HepG2 (cell line): ENCODE measurements at regions not wholly inside any gene's neighbourhood (a gene's known extent, or its start where the extent isn't known, plus 50 kb on each side); places are given as distances from the start of the nearest gene placed in this dataset.

ENCODE experiments used
- ATAC-seq: fragments of 200-7000 bp; cut with Tn5 transposase; 3 replicates; pipeline ENCODE4 v1.9.1; 2020; ENCODE audit warnings: mild to moderate bottlenecking, moderate library complexity
- BruUV-seq: library from RNA; stranded (reverse); fragments of 400-500 nt; replicated peaks from 2 replicates; lab custom pipeline; 2021; lab: Mats Ljungman, UMichigan
- CTCF ChIA-PET: fragments of 300-600 bp; formaldehyde crosslinking; extraction: SDS; loops from one replicate; lab custom pipeline; 2021; ENCODE audit warnings: low total read pairs, inconsistent platforms, low intra/inter-chr PET ratio; lab: Yijun Ruan, JAX
- POLR2A ChIA-PET: fragments of 350-600 bp; sonication (Branson Sonifier 250); formaldehyde crosslinking; loops from one replicate; lab custom pipeline; 2020; ENCODE audit warnings: antibody characterized with exemption, inconsistent platforms; lab: Yijun Ruan, JAX
- DNase-seq: peaks from one replicate; pipeline ENCODE4 v3.0.0-alpha.2; 2015; ENCODE audit warnings: low spot score
- FAIRE-seq: peaks from 3 replicates; lab custom pipeline; 2011; peaks lifted over from hg19 to GRCh38; lab: Jason Lieb, UNC
- H2AFZ ChIP-seq: one replicate; pipeline ENCODE4 v1.6.1; 2011; ENCODE audit warnings: low read length, inconsistent platforms
- H3K27ac ChIP-seq: fragments of 300-600 bp; 3 replicates; pipeline ENCODE4 v1.8.0; 2011; ENCODE audit warnings: mixed run types, mild to moderate bottlenecking, mixed read lengths, low read length, inconsistent platforms; ENCODE audit not compliant: insufficient read depth; ENCODE audit errors: extremely low read length
- H3K27me3 ChIP-seq, 2 experiments: fragments of 200-600 bp in 1 of 2; 2 replicates in 1 of 2; 3 replicates in 1 of 2; pipeline versions ENCODE4 v1.6.0 to v1.8.0; 2011; ENCODE audit warnings: low read length in 2 of 2, mild to moderate bottlenecking in 2 of 2, moderate library complexity in 2 of 2, inconsistent platforms in 1 of 2; ENCODE audit not compliant: insufficient read depth in 2 of 2, control insufficient read depth in 1 of 2
- H3K36me3 ChIP-seq, 2 experiments: fragments of 200-600 bp in 1 of 2; replicated peaks in 1 of 2; 2 replicates in 1 of 2; 3 replicates in 1 of 2; pipeline versions ENCODE4 v1.5.1 to v1.8.0; 2011; ENCODE audit warnings: low read length in 2 of 2, inconsistent platforms in 1 of 2; ENCODE audit not compliant: insufficient read depth in 2 of 2, control insufficient read depth in 1 of 2
- H3K4me1 ChIP-seq: 2 replicates; pipeline ENCODE4 v1.5.1; 2012; ENCODE audit warnings: low read length, inconsistent platforms; ENCODE audit not compliant: insufficient read depth
- H3K4me2 ChIP-seq: 2 replicates; pipeline ENCODE4 v1.6.0; 2011; ENCODE audit warnings: low read depth, low read length, inconsistent platforms
- H3K4me3 ChIP-seq, 3 experiments: fragments of 200-600 bp in 1 of 3; sonication (generic), shearing (Covaris generic) in 1 of 3; replicated peaks in 1 of 3; 2 replicates each; pipeline ENCODE4 v1.5.1; 2011 to 2016; ENCODE audit warnings: low read length in 3 of 3, inconsistent platforms in 2 of 3, low read depth in 2 of 3, mild to moderate bottlenecking in 2 of 3, control low read depth in 1 of 3, mixed read lengths in 1 of 3; ENCODE audit not compliant: insufficient read depth in 1 of 3
- H3K79me2 ChIP-seq: one replicate; pipeline ENCODE4 v1.6.1; 2011; ENCODE audit warnings: low read length, inconsistent platforms; ENCODE audit not compliant: insufficient read depth
- H3K9ac ChIP-seq: 2 replicates; pipeline ENCODE4 v1.6.0; 2011; ENCODE audit warnings: mild to moderate bottlenecking, low read depth, low read length, inconsistent platforms; ENCODE audit not compliant: insufficient read depth
- H3K9me3 ChIP-seq: 2 replicates; pipeline ENCODE4 v1.5.1; 2012; ENCODE audit warnings: mild to moderate bottlenecking, low read length
- H4K20me1 ChIP-seq: 2 replicates; pipeline ENCODE4 v1.6.0; 2011; ENCODE audit warnings: inconsistent platforms, mild to moderate bottlenecking, low read length, moderate library complexity; ENCODE audit not compliant: insufficient read depth
- CBFB ChIP-seq: sonication (generic); formaldehyde crosslinking; IDR thresholded peaks from 2 replicates; pipeline ENCODE4 v1.4.0; 2020; ENCODE audit warnings: missing genetic modification reagents
- CHD4 ChIP-seq: fragments of 200-600 bp; sonication (generic); IDR thresholded peaks from 2 replicates; pipeline ENCODE4 v1.7.0; 2017; ENCODE audit warnings: mild to moderate bottlenecking, low read length, borderline replicate concordance
- KDM1A ChIP-seq: IDR thresholded peaks from 2 replicates; pipeline ENCODE4 v1.6.1; 2016; ENCODE audit warnings: missing compliant biosample characterization
- LCORL ChIP-seq, 2 experiments: fragments of 450-650 bp in 1 of 2; sonication (generic) in 1 of 2; formaldehyde crosslinking in 1 of 2; IDR thresholded peaks; 2 replicates each; pipeline versions ENCODE4 v1.5.0 to v1.6.1; 2017 to 2020; ENCODE audit warnings: antibody characterized with exemption in 1 of 2, missing genetic modification reagents in 1 of 2
- MTF2 ChIP-seq: sonication (generic); formaldehyde crosslinking; IDR thresholded peaks from 2 replicates; pipeline ENCODE4 v1.5.0; 2020; ENCODE audit warnings: missing genetic modification reagents, borderline replicate concordance
- MYNN ChIP-seq: sonication (generic); formaldehyde crosslinking; IDR thresholded peaks from 2 replicates; pipeline ENCODE4 v1.4.0; 2020; ENCODE audit warnings: mild to moderate bottlenecking, low read depth, missing genetic modification reagents
- NCOA2 ChIP-seq: sonication (generic); formaldehyde crosslinking; IDR thresholded peaks from 2 replicates; pipeline ENCODE4 v1.8.0; 2022; ENCODE audit warnings: inconsistent platforms
- NFKBIZ ChIP-seq: IDR thresholded peaks from 2 replicates; pipeline ENCODE4 v1.6.1; 2018; ENCODE audit warnings: missing genetic modification reagents, missing compliant biosample characterization
- PITX1 ChIP-seq: sonication (generic); formaldehyde crosslinking; IDR thresholded peaks from 2 replicates; pipeline ENCODE4 v1.5.1; 2020; ENCODE audit warnings: mild to moderate bottlenecking, missing genetic modification reagents
- PPARG ChIP-seq: conservative IDR thresholded peaks from 2 replicates; pipeline ENCODE4 v1.6.1; 2016; ENCODE audit warnings: missing biosample characterization, missing genetic modification reagents
- SMARCE1 ChIP-seq: fragments of 450-650 bp; IDR thresholded peaks from 2 replicates; pipeline ENCODE4 v1.6.1; 2017; ENCODE audit warnings: borderline replicate concordance
- ZBTB2 ChIP-seq: sonication (generic); formaldehyde crosslinking; IDR thresholded peaks from 2 replicates; pipeline ENCODE4 v1.8.0; 2022; ENCODE audit warnings: low read depth, missing genetic modification reagents
- ZNF784 ChIP-seq: sonication (generic); formaldehyde crosslinking; IDR thresholded peaks from 2 replicates; pipeline ENCODE4 v1.5.1; 2020; ENCODE audit warnings: missing genetic modification reagents, mild to moderate bottlenecking, borderline replicate concordance
- WGBS: methylation state at CpG from one replicate; pipeline ENCODE4 v1.1.6; 2017; ENCODE audit warnings: low lambda C conversion rate; 5-methylcytosine and 5-hydroxymethylcytosine counted together
- in situ Hi-C: cut with HindIII; loops from 2 replicates; pipeline ENCODE4 v1.10.0; 2017; ENCODE audit warnings: low pct_unique_long_range_greater_than_20kb; ENCODE audit not compliant: extremely low pct_ligation_motif_present
- intact Hi-C: fragments of 100-400 bp; cut with micrococcal nuclease; formaldehyde crosslinking; loops from one replicate; pipeline ENCODE4 v1.10.0; 2022; ENCODE audit not compliant: unreplicated experiment
- TF ChIP-seq, protein P1 (sequence below): sonication (generic); formaldehyde crosslinking; conservative IDR thresholded peaks from 2 replicates; pipeline ENCODE4 v1.4.0; 2020; ENCODE audit warnings: missing genetic modification reagents

- FAIRE-seq: no peak
- no peak for DNase-seq
- no peak overlapping the region for H2AFZ ChIP-seq
- WGBS: 8% methylated on average over 7 of the region's 7 CpGs
- H3K4me3 ChIP-seq: no peak overlapping the region
- no peaks in the 10 kb centered on the region for H3K79me2 ChIP-seq
- BruUV-seq: no TSS peak
- ChIA-PET CTCF (no interaction called here), POLR2A (no interaction called here)
- intact Hi-C loops (no loop called here), in situ Hi-C loops (no loop called here)
- no peaks in the 10 kb centered on the region for H3K4me1 ChIP-seq
- H3K27me3 ChIP-seq: no peaks in the 10 kb centered on the region; a peak in 1 of 5 replicates
- no peak for ATAC-seq
- H3K36me3 ChIP-seq: no peaks in the 10 kb centered on the region
- H3K27ac ChIP-seq: no peak overlapping the region
- H3K9me3 ChIP-seq: no peaks in the 10 kb centered on the region
- H4K20me1 ChIP-seq: no peaks in the 10 kb centered on the region
- no peak overlapping the region for H3K9ac ChIP-seq
- no peak for TF ChIP-seq NCOA2 (CRISPR knock-in tag)
- H3K4me2 ChIP-seq: no peak overlapping the region
These were observed 153.7 kb upstream of the MDFIC2 start for GRCh38 chr3:70466096-70466495.

GRCh38 chr3:70464876-70465275, 152.4 kb upstream of the MDFIC2 start:
- 24% methylated on average over 5 of the region's 5 CpGs for WGBS
- Histone ChIP-seq H3K4me3 (no peak overlapping the region), H3K4me1 (no peaks in the 10 kb centered on the region), H3K9ac (no peak overlapping the region), H4K20me1 (no peaks in the 10 kb centered on the region), H3K36me3 (no peaks in the 10 kb centered on the region), H3K4me2 (no peak overlapping the region), H3K27me3 (no peaks in the 10 kb centered on the region; a peak in 1 of 5 replicates), H3K9me3 (no peaks in the 10 kb centered on the region), H3K79me2 (no peaks in the 10 kb centered on the region), H3K27ac (no peak overlapping the region), H2AFZ (no peak overlapping the region)
- FAIRE-seq (no peak), ATAC-seq (no peak), DNase-seq (no peak)
- ChIA-PET POLR2A (no interaction called here), CTCF (no interaction called here)
- TF ChIP-seq ZNF784 (no peak), KDM1A (CRISPR knock-in tag) (no peak), SMARCE1 (no peak), ZBTB2 (CRISPR knock-in tag) (no peak), PITX1 (CRISPR knock-in tag) (no peak), PPARG (no peak), NFKBIZ (CRISPR knock-in tag) (no peak), CBFB (CRISPR knock-in tag) (no peak), CHD4 (no peak), MYNN (CRISPR knock-in tag) (no peak), LCORL (IDR thresholded peaks at IDR 0.05) (no peak), LCORL (CRISPR knock-in tag; IDR thresholded peaks at IDR 0.05) (no peak), MTF2 (CRISPR knock-in tag) (no peak)
- TF ChIP-seq, protein P1, sequence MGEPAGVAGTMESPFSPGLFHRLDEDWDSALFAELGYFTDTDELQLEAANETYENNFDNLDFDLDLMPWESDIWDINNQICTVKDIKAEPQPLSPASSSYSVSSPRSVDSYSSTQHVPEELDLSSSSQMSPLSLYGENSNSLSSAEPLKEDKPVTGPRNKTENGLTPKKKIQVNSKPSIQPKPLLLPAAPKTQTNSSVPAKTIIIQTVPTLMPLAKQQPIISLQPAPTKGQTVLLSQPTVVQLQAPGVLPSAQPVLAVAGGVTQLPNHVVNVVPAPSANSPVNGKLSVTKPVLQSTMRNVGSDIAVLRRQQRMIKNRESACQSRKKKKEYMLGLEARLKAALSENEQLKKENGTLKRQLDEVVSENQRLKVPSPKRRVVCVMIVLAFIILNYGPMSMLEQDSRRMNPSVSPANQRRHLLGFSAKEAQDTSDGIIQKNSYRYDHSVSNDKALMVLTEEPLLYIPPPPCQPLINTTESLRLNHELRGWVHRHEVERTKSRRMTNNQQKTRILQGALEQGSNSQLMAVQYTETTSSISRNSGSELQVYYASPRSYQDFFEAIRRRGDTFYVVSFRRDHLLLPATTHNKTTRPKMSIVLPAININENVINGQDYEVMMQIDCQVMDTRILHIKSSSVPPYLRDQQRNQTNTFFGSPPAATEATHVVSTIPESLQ (CRISPR knock-in tag): no peak
- intact Hi-C loops: no loop called here
- BruUV-seq: no TSS peak
- in situ Hi-C loops: no loop called here
